Upper lobe of right lung (tissue), 1 donor: ENCODE measurements at regions not wholly inside any gene's neighbourhood (a gene's known extent, or its start where the extent isn't known, plus 50 kb on each side); places are given as distances from the start of the nearest gene placed in this dataset.

Source experiments
- ATAC-seq: fragments of 200-7000 bp; cut with Tn5 transposase; one replicate; pipeline ENCODE4 v1.9.1; 2020; ENCODE audit warnings: mild to moderate bottlenecking, moderate library complexity
- DNase-seq: peaks from one replicate; pipeline ENCODE4 v3.0.0-alpha.2; 2020
- H3K27ac ChIP-seq: fragments of 200-600 bp; one replicate; pipeline ENCODE4 v1.8.0; 2022
- H3K27me3 ChIP-seq: fragments of 200-600 bp; one replicate; pipeline ENCODE4 v1.8.0; 2022; ENCODE audit warnings: mild to moderate bottlenecking
- H3K36me3 ChIP-seq: fragments of 200-600 bp; one replicate; pipeline ENCODE4 v1.8.0; 2022
- H3K4me1 ChIP-seq: fragments of 200-600 bp; one replicate; pipeline ENCODE4 v1.8.0; 2022
- H3K4me3 ChIP-seq: fragments of 200-600 bp; one replicate; pipeline ENCODE4 v1.8.0; 2022; ENCODE audit warnings: mild to moderate bottlenecking
- H3K9me3 ChIP-seq: fragments of 200-600 bp; one replicate; pipeline ENCODE4 v1.8.0; 2022
- CTCF ChIP-seq: fragments of 200-600 bp; IDR thresholded peaks from one replicate; pipeline ENCODE4 v1.8.0; 2022; ENCODE audit warnings: antibody characterized with exemption
- intact Hi-C: fragments of 100-400 bp; cut with DNase I; formaldehyde crosslinking; loops from one replicate; pipeline ENCODE4 v1.11.0; 2022
- donor health status: DM: no; HTN: yes; CAD: no; lungs with severe emphysema.

- no peak for DNase-seq
- Histone ChIP-seq H3K9me3 (no peaks in the 10 kb centered on the region), H3K4me3 (no peak overlapping the region), H3K4me1 (no peaks in the 10 kb centered on the region), H3K36me3 (no peaks in the 10 kb centered on the region), H3K27me3 (no peaks in the 10 kb centered on the region), H3K27ac (no peak overlapping the region)
- intact Hi-C loops: no loop called here
- TF ChIP-seq CTCF: no peak
- ATAC-seq: no peak
Observed at GRCh38 chr2:35785564-35785963, 570.0 kb upstream of the CRIM1 start.

GRCh38 chr2:35784777-35785176 lies 570.8 kb upstream of the CRIM1 start:
- Histone ChIP-seq H3K27ac (no peak overlapping the region), H3K27me3 (no peaks in the 10 kb centered on the region), H3K4me3 (no peak overlapping the region), H3K4me1 (no peaks in the 10 kb centered on the region), H3K36me3 (no peaks in the 10 kb centered on the region), H3K9me3 (no peaks in the 10 kb centered on the region)
- DNase-seq (no peak), ATAC-seq (no peak)
- intact Hi-C loops: no loop called here
- TF ChIP-seq CTCF: no peak

GRCh38 chr2:35783723-35784122 lies 571.9 kb upstream of the CRIM1 start:
- DNase-seq: no peak

GRCh38 chr2:35741556-35741955 lies 614.0 kb upstream of the CRIM1 start:
- Histone ChIP-seq H3K9me3 (no peaks in the 10 kb centered on the region), H3K4me1 (no peaks in the 10 kb centered on the region), H3K27me3 (no peaks in the 10 kb centered on the region), H3K36me3 (no peaks in the 10 kb centered on the region), H3K27ac (no peak overlapping the region), H3K4me3 (no peak overlapping the region)
- intact Hi-C loops: no loop called here
- ATAC-seq (no peak), DNase-seq (no peak)
- TF ChIP-seq CTCF: no peak

More at GRCh38 chr2:35783723-35784122, 571.9 kb upstream of the CRIM1 start:
- Histone ChIP-seq H3K4me1 (no peaks in the 10 kb centered on the region), H3K9me3 (no peaks in the 10 kb centered on the region), H3K27ac (no peak overlapping the region), H3K27me3 (no peaks in the 10 kb centered on the region), H3K36me3 (no peaks in the 10 kb centered on the region), H3K4me3 (no peak overlapping the region)
- TF ChIP-seq CTCF: no peak
- ATAC-seq: no peak
- intact Hi-C loops: no loop called here

GRCh38 chr2:35731674-35732073 lies 623.9 kb upstream of the CRIM1 start:
- Histone ChIP-seq H3K27me3 (no peaks in the 10 kb centered on the region), H3K4me1 (no peaks in the 10 kb centered on the region), H3K4me3 (no peak overlapping the region), H3K36me3 (no peaks in the 10 kb centered on the region), H3K27ac (no peak overlapping the region), H3K9me3 (no peaks in the 10 kb centered on the region)
- intact Hi-C loops: no loop called here
- ATAC-seq: no peak
- DNase-seq: no peak
- TF ChIP-seq CTCF: no peak

GRCh38 chr2:35714883-35715282 lies 640.7 kb upstream of the CRIM1 start:
- Histone ChIP-seq H3K4me3 (no peak overlapping the region), H3K9me3 (no peaks in the 10 kb centered on the region), H3K36me3 (no peaks in the 10 kb centered on the region), H3K27me3 (no peaks in the 10 kb centered on the region), H3K4me1 (no peaks in the 10 kb centered on the region), H3K27ac (no peak overlapping the region)
- no peak for TF ChIP-seq CTCF
- intact Hi-C loops: no loop called here
- ATAC-seq: no peak
- DNase-seq: no peak
